UCSD-AML1 (cell line): ENCODE measurements at regions not wholly inside any gene's neighbourhood (a gene's known extent, or its start where the extent isn't known, plus 50 kb on each side); places are given as distances from the start of the nearest gene placed in this dataset.

Experiments
- DNase-seq: peaks from one replicate; lab custom pipeline; 2025; ENCODE audit not compliant: unreplicated experiment; lab: John Stamatoyannopoulos, UW

- no peak for DNase-seq
Measured at GRCh38 chr5:39826051-39826450, 401.3 kb upstream of the DAB2 start.

- DNase-seq = no peak
Measured at GRCh38 chr5:39825301-39825700, 400.5 kb upstream of the DAB2 start.

GRCh38 chr5:39822020-39822419, 397.2 kb upstream of the DAB2 start:
- DNase-seq = no peak

GRCh38 chr5:39816866-39817265, 392.1 kb upstream of the DAB2 start:
- DNase-seq = no peak

GRCh38 chr5:39816156-39816845, 391.5 kb upstream of the DAB2 start:
- no peak for DNase-seq

GRCh38 chr5:39815711-39816110, 390.9 kb upstream of the DAB2 start:
- no peak for DNase-seq

- no peak for DNase-seq
Measured at GRCh38 chr5:39811381-39811780, 386.6 kb upstream of the DAB2 start.

GRCh38 chr5:39808656-39809055, 383.9 kb upstream of the DAB2 start:
- DNase-seq = no peak

GRCh38 chr5:39801306-39801705, 376.5 kb upstream of the DAB2 start:
- no peak for DNase-seq

GRCh38 chr5:39800042-39800601, 375.3 kb upstream of the DAB2 start:
- no peak for DNase-seq

- DNase-seq = no peak
Measured at GRCh38 chr5:39799242-39799641, 374.5 kb upstream of the DAB2 start.

- no peak for DNase-seq
Measured at GRCh38 chr5:39794513-39795210, 369.9 kb upstream of the DAB2 start.

- no peak for DNase-seq
Measured at GRCh38 chr5:39785410-39785809, 360.6 kb upstream of the DAB2 start.

GRCh38 chr5:39783756-39784421, 359.1 kb upstream of the DAB2 start:
- no peak for DNase-seq

GRCh38 chr5:39780347-39780746, 355.6 kb upstream of the DAB2 start:
- no peak for DNase-seq

- no peak for DNase-seq
Measured at GRCh38 chr5:39779831-39780230, 355.1 kb upstream of the DAB2 start.

GRCh38 chr5:39775797-39776365, 351.1 kb upstream of the DAB2 start:
- DNase-seq = no peak

GRCh38 chr5:39775086-39775796, 350.5 kb upstream of the DAB2 start:
- no peak for DNase-seq

- DNase-seq = no peak
Measured at GRCh38 chr5:39774605-39775004, 349.8 kb upstream of the DAB2 start.

- no peak for DNase-seq
Measured at GRCh38 chr5:39772307-39772706, 347.5 kb upstream of the DAB2 start.

GRCh38 chr5:39767916-39768315, 343.1 kb upstream of the DAB2 start:
- no peak for DNase-seq
